RWPE1 (cell line): ENCODE measurements at regions not wholly inside any gene's neighbourhood (a gene's known extent, or its start where the extent isn't known, plus 50 kb on each side); places are given as distances from the start of the nearest gene placed in this dataset.

Experiments used
- CTCF ChIA-PET: fragments of 350-600 bp; sonication (Branson Sonifier 250); formaldehyde crosslinking; extraction: SDS; loops from one replicate; lab custom pipeline; 2021; lab: Yijun Ruan, JAX
- POLR2A ChIA-PET: fragments of 400-600 bp; formaldehyde crosslinking; extraction: SDS; loops from one replicate; lab custom pipeline; 2020; ENCODE audit warnings: antibody characterized with exemption; ENCODE audit not compliant: low non-redundant PET; lab: Yijun Ruan, JAX
- DNase-seq: peaks from one replicate; pipeline ENCODE4 v3.0.0; 2012; ENCODE audit warnings: low spot score
- H3K27ac ChIP-seq: fragments of 450-650 bp; 2 replicates; pipeline ENCODE4 v1.5.1; 2017
- CTCF ChIP-seq: fragments of 450-650 bp; conservative IDR thresholded peaks from 2 replicates; pipeline ENCODE4 v1.5.1; 2017; ENCODE audit warnings: low read depth, mild to moderate bottlenecking

GRCh38 chr6:14339172-14339571 lies 221.6 kb downstream of the CD83 start:
- POLR2A ChIA-PET, result no interaction called here
- no peak for TF ChIP-seq CTCF
- DNase-seq, result no peak
- H3K27ac ChIP-seq, result no peak overlapping the region
- CTCF ChIA-PET, result interaction anchor here (0.6 kb wide), 1 partner anchor 981 kb away, joined by 3 read pairs; no protein-coding TSS in a partner anchor

- ChIA-PET CTCF (interaction anchor here (0.6 kb wide), 1 partner anchor 980 kb away, joined by 3 read pairs; no protein-coding TSS in a partner anchor), POLR2A (no interaction called here)
- no peak overlapping the region for H3K27ac ChIP-seq
- DNase-seq, result no peak
- no peak for TF ChIP-seq CTCF
Measured at GRCh38 chr6:14339711-14340584, 222.4 kb downstream of the CD83 start.

- TF ChIP-seq CTCF, result no peak
- H3K27ac ChIP-seq, result no peak overlapping the region
- ChIA-PET CTCF (no interaction called here), POLR2A (no interaction called here)
- DNase-seq, result no peak
Measured at GRCh38 chr6:14344486-14344885, 226.9 kb downstream of the CD83 start.

GRCh38 chr6:14348389-14348788 lies 230.8 kb downstream of the CD83 start:
- ChIA-PET POLR2A (no interaction called here), CTCF (interaction anchor here (0.5 to 0.6 kb wide), 2 partner anchors 129 to 609 kb away, joined by 3 to 7 read pairs; no protein-coding TSS in a partner anchor)
- DNase-seq, result no peak
- TF ChIP-seq CTCF, result no peak
- H3K27ac ChIP-seq, result no peak overlapping the region

GRCh38 chr6:14349507-14349906 lies 231.9 kb downstream of the CD83 start:
- no peak for TF ChIP-seq CTCF
- ChIA-PET CTCF (no interaction called here), POLR2A (no interaction called here)
- no peak overlapping the region for H3K27ac ChIP-seq
- DNase-seq, result no peak

GRCh38 chr6:14350210-14350609 lies 232.6 kb downstream of the CD83 start:
- ChIA-PET POLR2A (no interaction called here), CTCF (no interaction called here)
- TF ChIP-seq CTCF, result no peak
- DNase-seq, result no peak
- no peak overlapping the region for H3K27ac ChIP-seq
